Spleen (tissue), 11 donors: ENCODE measurements at regions not wholly inside any gene's neighbourhood (a gene's known extent, or its start where the extent isn't known, plus 50 kb on each side); places are given as distances from the start of the nearest gene placed in this dataset.

Source experiments
- DNase-seq: peaks from one replicate; pipeline ENCODE4 v3.0.0-alpha.2; 2020
- H3K27ac ChIP-seq, 8 donors: fragments of 200-600 bp; sonication (generic) in 7 of 8; 1 replicate in 4 of 8; 2 replicates in 4 of 8; pipeline versions ENCODE4 v1.5.0 to v1.8.0; 2016 to 2021; ENCODE audit warnings: inconsistent platforms in 4 of 8, mild to moderate bottlenecking in 4 of 8, moderate library complexity in 1 of 8
- H3K27me3 ChIP-seq, 7 donors: fragments of 200-600 bp; sonication (generic) in 6 of 7; replicated peaks in 1 of 7; 1 replicate in 4 of 7; 2 replicates in 3 of 7; pipeline versions ENCODE4 v1.5.0 to v1.8.0; 2016 to 2021; ENCODE audit warnings: inconsistent platforms in 3 of 7, mild to moderate bottlenecking in 1 of 7
- H3K36me3 ChIP-seq, 6 donors: fragments of 200-600 bp; sonication (generic) in 5 of 6; 1 replicate in 4 of 6; 2 replicates in 2 of 6; pipeline versions ENCODE4 v1.5.0 to v1.8.0; 2016 to 2021; ENCODE audit warnings: inconsistent platforms in 2 of 6
- H3K4me1 ChIP-seq, 6 donors: fragments of 200-600 bp; sonication (generic) in 5 of 6; 1 replicate in 3 of 6; 2 replicates in 3 of 6; pipeline versions ENCODE4 v1.5.0 to v1.8.0; 2016 to 2021; ENCODE audit warnings: inconsistent platforms in 3 of 6
- H3K4me3 ChIP-seq, 8 donors: fragments of 200-600 bp; sonication (generic) in 7 of 8; 1 replicate in 4 of 8; 2 replicates in 4 of 8; pipeline versions ENCODE4 v1.5.0 to v1.8.0; 2016 to 2021; ENCODE audit warnings: inconsistent platforms in 4 of 8, mild to moderate bottlenecking in 4 of 8, moderate library complexity in 2 of 8
- H3K9me3 ChIP-seq, 8 donors: fragments of 200-600 bp; sonication (generic) in 7 of 8; 1 replicate in 4 of 8; 2 replicates in 4 of 8; pipeline versions ENCODE4 v1.5.0 to v1.8.0; 2016 to 2021; ENCODE audit warnings: inconsistent platforms in 4 of 8
- POLR2A ChIP-seq, 3 donors: fragments of 450-650 bp; IDR thresholded peaks; one replicate each; pipeline ENCODE4 v1.5.1; 2017; ENCODE audit warnings: antibody characterized with exemption in 3 of 3, mild to moderate bottlenecking in 1 of 3
- POLR2AphosphoS5 ChIP-seq, 3 donors: sonication (generic); formaldehyde crosslinking; IDR thresholded peaks; one replicate each; pipeline ENCODE4 v1.5.1; 2017; ENCODE audit warnings: antibody characterized with exemption in 3 of 3
- WGBS, 5 donors: extraction: QIAGEN DNeasy Blood & Tissue Kit in 3 of 5; methylation state at CpG; one replicate each; pipeline versions ENCODE4 v1.1.5 to v1.1.7; 2013 to 2018; 5-methylcytosine and 5-hydroxymethylcytosine counted together
- intact Hi-C: fragments of 100-400 bp; cut with DNase I; formaldehyde crosslinking; loops from one replicate; pipeline ENCODE4 v1.15.0; 2023; ENCODE audit warnings: low total_unique reads
- TF ChIP-seq, protein P1 (sequence below), 11 experiments: fragments of 200-600 bp in 7 of 11; fragments of 450-650 bp in 4 of 11; sonication (generic) in 4 of 11; IDR thresholded peaks in 8 of 11; conservative IDR thresholded peaks in 3 of 11; 1 replicate in 7 of 11; 2 replicates in 4 of 11; pipeline versions ENCODE4 v1.4.0 to v1.8.0; 2016 to 2021; ENCODE audit warnings: antibody characterized with exemption in 11 of 11, inconsistent platforms in 4 of 11, mild to moderate bottlenecking in 1 of 11
- donor health status: healthy with polysubstance abuse.
- donor health status: DM: no; HTN: no; CAD: no; lungs with moderate emphysema.
- donor health status: DM: no; HTN: no; CAD: no.
- donor health status: Bipolar disorder and iron deficiency.
- donor health status: healthy.
- donor health status: DM: no; HTN: no; CAD: no.
- donor health status: DM: yes; HTN: yes; CAD: no.

DNA sequence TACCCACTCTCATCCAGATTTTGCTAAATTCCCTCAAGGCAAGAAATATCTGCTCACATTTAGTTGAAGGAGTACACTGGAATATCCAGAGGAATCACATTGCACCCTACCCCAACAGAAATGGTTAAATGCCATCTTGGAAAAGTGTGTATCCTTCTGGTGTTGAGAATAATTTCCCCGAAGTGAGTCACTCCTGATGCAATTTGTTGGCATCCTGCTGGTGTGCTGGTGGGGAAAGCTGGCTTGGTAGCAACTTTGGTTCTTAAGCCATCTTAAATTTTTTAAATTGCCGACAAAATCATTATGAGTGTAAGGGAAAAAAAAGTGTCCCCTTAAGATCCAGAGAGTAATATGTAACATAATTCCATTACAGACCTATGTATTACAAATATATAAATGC is 337.3 kb upstream of the DACH1 start:
- no peaks in the 10 kb centered on the region for H3K4me1 ChIP-seq
- 78 to 91% (median 83%) methylated on average over 2 of the region's 2 CpGs for WGBS, 5 donors
- no peaks in the 10 kb centered on the region for H3K36me3 ChIP-seq
- DNase-seq: no peak
- no peak for TF ChIP-seq POLR2A (IDR thresholded peaks at IDR 0.05)
- H3K9me3 ChIP-seq: no peaks in the 10 kb centered on the region
- intact Hi-C loops: no loop called here
- no peaks in the 10 kb centered on the region for H3K27me3 ChIP-seq
- H3K4me3 ChIP-seq: no peak overlapping the region
- H3K27ac ChIP-seq: no peak overlapping the region

DNA sequence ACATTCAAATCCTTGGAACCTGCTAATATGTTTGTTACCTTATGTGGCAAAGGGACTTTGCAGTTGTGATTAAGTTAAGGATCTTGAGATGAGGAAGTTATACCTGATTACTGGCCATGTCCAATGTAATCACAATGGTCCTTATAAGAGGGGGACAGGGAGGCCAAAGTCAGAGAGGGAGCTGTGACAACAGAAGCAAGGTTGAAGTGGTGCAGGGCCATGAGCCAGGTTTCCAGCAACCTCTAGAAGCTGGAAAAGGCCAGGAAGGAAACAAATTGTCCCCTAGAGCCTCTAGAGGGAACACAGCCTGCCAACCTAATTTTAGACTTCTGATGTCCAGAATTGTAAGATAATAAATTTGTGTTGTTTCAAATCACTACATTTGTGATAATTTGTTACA is 334.7 kb upstream of the DACH1 start:
- Histone ChIP-seq H3K4me3 (no peak overlapping the region), H3K36me3 (no peaks in the 10 kb centered on the region), H3K4me1 (no peaks in the 10 kb centered on the region), H3K9me3 (no peaks in the 10 kb centered on the region), H3K27ac (no peak overlapping the region), H3K27me3 (no peaks in the 10 kb centered on the region)
- intact Hi-C loops: no loop called here
- TF ChIP-seq, protein P1, sequence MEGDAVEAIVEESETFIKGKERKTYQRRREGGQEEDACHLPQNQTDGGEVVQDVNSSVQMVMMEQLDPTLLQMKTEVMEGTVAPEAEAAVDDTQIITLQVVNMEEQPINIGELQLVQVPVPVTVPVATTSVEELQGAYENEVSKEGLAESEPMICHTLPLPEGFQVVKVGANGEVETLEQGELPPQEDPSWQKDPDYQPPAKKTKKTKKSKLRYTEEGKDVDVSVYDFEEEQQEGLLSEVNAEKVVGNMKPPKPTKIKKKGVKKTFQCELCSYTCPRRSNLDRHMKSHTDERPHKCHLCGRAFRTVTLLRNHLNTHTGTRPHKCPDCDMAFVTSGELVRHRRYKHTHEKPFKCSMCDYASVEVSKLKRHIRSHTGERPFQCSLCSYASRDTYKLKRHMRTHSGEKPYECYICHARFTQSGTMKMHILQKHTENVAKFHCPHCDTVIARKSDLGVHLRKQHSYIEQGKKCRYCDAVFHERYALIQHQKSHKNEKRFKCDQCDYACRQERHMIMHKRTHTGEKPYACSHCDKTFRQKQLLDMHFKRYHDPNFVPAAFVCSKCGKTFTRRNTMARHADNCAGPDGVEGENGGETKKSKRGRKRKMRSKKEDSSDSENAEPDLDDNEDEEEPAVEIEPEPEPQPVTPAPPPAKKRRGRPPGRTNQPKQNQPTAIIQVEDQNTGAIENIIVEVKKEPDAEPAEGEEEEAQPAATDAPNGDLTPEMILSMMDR (IDR thresholded peaks at IDR 0.05 in 8 of 11, conservative IDR thresholded peaks at IDR 0.05 in 3 of 11): no peak
- TF ChIP-seq POLR2A (IDR thresholded peaks at IDR 0.05) (no peak), POLR2AphosphoS5 (IDR thresholded peaks at IDR 0.05) (no peak)
- no peak for DNase-seq

DNA sequence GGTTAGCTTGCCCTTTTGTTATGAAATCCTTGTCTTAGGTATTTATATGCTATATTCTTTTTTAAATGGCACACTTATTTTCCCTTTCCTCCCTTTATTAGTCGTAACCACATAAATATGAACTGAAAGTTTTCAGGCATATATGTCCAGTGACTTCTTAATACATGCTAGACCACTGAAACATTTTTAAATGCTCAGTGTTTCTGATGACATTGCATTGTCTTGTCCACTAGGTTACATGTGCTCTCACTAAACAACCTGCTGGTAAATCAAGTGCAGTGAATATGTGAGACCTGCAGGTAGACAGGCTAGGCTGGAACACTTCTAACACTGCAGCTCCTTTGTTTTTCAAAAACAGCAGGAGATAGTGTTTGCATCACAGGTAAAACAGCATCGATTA is 332.6 kb upstream of the DACH1 start:
- Histone ChIP-seq H3K27ac (no peak overlapping the region), H3K27me3 (no peaks in the 10 kb centered on the region), H3K4me1 (no peaks in the 10 kb centered on the region), H3K9me3 (no peaks in the 10 kb centered on the region), H3K36me3 (no peaks in the 10 kb centered on the region), H3K4me3 (no peak overlapping the region)
- WGBS, 5 donors: 41 to 47% (median 44%) methylated on average over 2 of the region's 2 CpGs
- no peak for TF ChIP-seq POLR2A (IDR thresholded peaks at IDR 0.05)
- TF ChIP-seq, protein P1 (IDR thresholded peaks at IDR 0.05 in 8 of 11, conservative IDR thresholded peaks at IDR 0.05 in 3 of 11): no peak
- no peak for TF ChIP-seq POLR2AphosphoS5 (IDR thresholded peaks at IDR 0.05)
- DNase-seq: no peak
- intact Hi-C loops: no loop called here

GRCh38 chr13:72198967-72199560 is 332.1 kb upstream of the DACH1 start:
- no peak for DNase-seq
- intact Hi-C loops: no loop called here
- Histone ChIP-seq H3K27me3 (no peaks in the 10 kb centered on the region), H3K4me3 (no peak overlapping the region), H3K27ac (no peak overlapping the region), H3K4me1 (no peaks in the 10 kb centered on the region), H3K9me3 (no peaks in the 10 kb centered on the region), H3K36me3 (no peaks in the 10 kb centered on the region)
- TF ChIP-seq POLR2AphosphoS5 (IDR thresholded peaks at IDR 0.05): no peak
- TF ChIP-seq POLR2A (IDR thresholded peaks at IDR 0.05): no peak
- TF ChIP-seq, protein P1 (IDR thresholded peaks at IDR 0.05 in 8 of 11, conservative IDR thresholded peaks at IDR 0.05 in 3 of 11): no peak
- WGBS, 5 donors: 78 to 94% (median 81%) methylated on average over 2 of the region's 2 CpGs

- H3K9me3 ChIP-seq: no peaks in the 10 kb centered on the region
- H3K27ac ChIP-seq: no peak overlapping the region
- no peaks in the 10 kb centered on the region for H3K4me1 ChIP-seq
- DNase-seq: no peak
- H3K4me3 ChIP-seq: no peak overlapping the region
- H3K36me3 ChIP-seq: no peaks in the 10 kb centered on the region
- intact Hi-C loops: no loop called here
- H3K27me3 ChIP-seq: no peaks in the 10 kb centered on the region
- TF ChIP-seq POLR2A (IDR thresholded peaks at IDR 0.05) (no peak), POLR2AphosphoS5 (IDR thresholded peaks at IDR 0.05) (no peak)
- TF ChIP-seq, protein P1 (IDR thresholded peaks at IDR 0.05 in 8 of 11, conservative IDR thresholded peaks at IDR 0.05 in 3 of 11): no peak
- 47 to 76% (median 63%) methylated on average over 3 of the region's 3 CpGs for WGBS, 5 donors
Observed at GRCh38 chr13:72198042-72198441, 331.0 kb upstream of the DACH1 start.
